NOMO-1 treated with dmso at 0.1 percent for 144 hours (cell line): ENCODE measurements at regions not wholly inside any gene's neighbourhood (a gene's known extent, or its start where the extent isn't known, plus 50 kb on each side); places are given as distances from the start of the nearest gene placed in this dataset.

Source experiments
- DNase-seq: peaks from one replicate; lab custom pipeline; 2025; ENCODE audit not compliant: unreplicated experiment; lab: John Stamatoyannopoulos, UW

GRCh38 chr9:1948541-1948940 is 66.6 kb upstream of the SMARCA2 start:
- no peak for DNase-seq

- DNase-seq = no peak
Measured at GRCh38 chr9:1951446-1951845, 63.7 kb upstream of the SMARCA2 start.

GRCh38 chr9:1952001-1952400 is 63.1 kb upstream of the SMARCA2 start:
- DNase-seq = no peak

- DNase-seq = no peak
Measured at GRCh38 chr9:1954238-1954637, 60.9 kb upstream of the SMARCA2 start.

GRCh38 chr9:1956958-1957357 is 58.2 kb upstream of the SMARCA2 start:
- no peak for DNase-seq

- no peak for DNase-seq
Measured at GRCh38 chr9:1957856-1958255, 57.3 kb upstream of the SMARCA2 start.

- no peak for DNase-seq
Measured at GRCh38 chr9:1959371-1959770, 55.8 kb upstream of the SMARCA2 start.

- no peak for DNase-seq
Measured at GRCh38 chr9:1960342-1961042, 54.7 kb upstream of the SMARCA2 start.

- no peak for DNase-seq
Measured at GRCh38 chr9:1962122-1962521, 53.0 kb upstream of the SMARCA2 start.

GRCh38 chr9:1962588-1963106 is 52.5 kb upstream of the SMARCA2 start:
- no peak for DNase-seq

GRCh38 chr9:1964093-1964492 is 51.1 kb upstream of the SMARCA2 start:
- no peak for DNase-seq
